ENCODE measurements at regions not wholly inside any gene's neighbourhood (a gene's known extent, or its start where the extent isn't known, plus 50 kb on each side); places are given as distances from the start of the nearest gene placed in this dataset.

DNA sequence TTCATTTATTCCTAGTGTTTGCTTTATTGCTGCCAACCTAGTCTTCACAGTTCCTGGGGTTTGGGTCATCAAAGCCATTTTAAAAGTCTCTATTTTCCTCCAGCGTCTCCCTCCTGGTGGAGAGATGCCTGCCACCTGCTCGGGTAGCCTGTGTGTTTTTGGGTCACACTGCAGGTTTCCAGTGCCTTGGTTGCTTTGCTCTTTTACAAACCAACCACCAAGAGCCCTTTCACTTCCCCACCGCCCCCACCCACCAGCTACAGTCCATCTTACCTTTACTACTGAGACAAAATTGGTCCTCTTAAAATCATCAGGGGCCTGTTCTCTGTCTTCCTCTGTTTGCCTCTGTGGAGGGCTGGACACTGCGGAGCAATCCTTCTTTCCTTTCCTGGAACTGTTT is 280.5 kb upstream of the GATB start:
- no peak overlapping the region for H3K27ac ChIP-seq (ENCODE audit: extremely low read depth, low read depth, low read length)
- no peaks in the 10 kb centered on the region for H3K4me1 ChIP-seq (ENCODE audit: control insufficient read depth, insufficient read depth, low read length)
- no peak for TF ChIP-seq ZNF555 (tag by site-specific recombination; conservative IDR thresholded peaks at IDR 0.05)
- TF ChIP-seq, protein P1, sequence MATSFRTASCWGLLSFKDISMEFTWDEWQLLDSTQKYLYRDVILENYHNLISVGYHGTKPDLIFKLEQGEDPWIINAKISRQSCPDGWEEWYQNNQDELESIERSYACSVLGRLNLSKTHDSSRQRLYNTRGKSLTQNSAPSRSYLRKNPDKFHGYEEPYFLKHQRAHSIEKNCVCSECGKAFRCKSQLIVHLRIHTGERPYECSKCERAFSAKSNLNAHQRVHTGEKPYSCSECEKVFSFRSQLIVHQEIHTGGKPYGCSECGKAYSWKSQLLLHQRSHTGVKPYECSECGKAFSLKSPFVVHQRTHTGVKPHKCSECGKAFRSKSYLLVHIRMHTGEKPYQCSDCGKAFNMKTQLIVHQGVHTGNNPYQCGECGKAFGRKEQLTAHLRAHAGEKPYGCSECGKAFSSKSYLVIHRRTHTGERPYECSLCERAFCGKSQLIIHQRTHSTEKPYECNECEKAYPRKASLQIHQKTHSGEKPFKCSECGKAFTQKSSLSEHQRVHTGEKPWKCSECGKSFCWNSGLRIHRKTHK (tag by site-specific recombination; IDR thresholded peaks at IDR 0.05), result no peak
- no peak for TF ChIP-seq ZNF133 (tag by site-specific recombination; IDR thresholded peaks at IDR 0.05)
- no peak for TF ChIP-seq SCRT1 (tag by site-specific recombination; IDR thresholded peaks at IDR 0.05; ENCODE audit: borderline replicate concordance)
- TF ChIP-seq ZNF830 (tag by site-specific recombination; IDR thresholded peaks at IDR 0.05; ENCODE audit: low read depth), result no peak
- ChIA-PET POLR2A (no interaction called here), CTCF (no interaction called here)
- no peaks in the 10 kb centered on the region for H3K9me3 ChIP-seq (ENCODE audit: control insufficient read depth, insufficient read depth, low read depth, low read length)
- no peak overlapping the region for H3K4me3 ChIP-seq (ENCODE audit: low read depth, low read length)
- H3K36me3 ChIP-seq (ENCODE audit: control insufficient read depth in 2 of 2, insufficient read depth in 1 of 2, low read length in 2 of 2), result no peaks in the 10 kb centered on the region

DNA sequence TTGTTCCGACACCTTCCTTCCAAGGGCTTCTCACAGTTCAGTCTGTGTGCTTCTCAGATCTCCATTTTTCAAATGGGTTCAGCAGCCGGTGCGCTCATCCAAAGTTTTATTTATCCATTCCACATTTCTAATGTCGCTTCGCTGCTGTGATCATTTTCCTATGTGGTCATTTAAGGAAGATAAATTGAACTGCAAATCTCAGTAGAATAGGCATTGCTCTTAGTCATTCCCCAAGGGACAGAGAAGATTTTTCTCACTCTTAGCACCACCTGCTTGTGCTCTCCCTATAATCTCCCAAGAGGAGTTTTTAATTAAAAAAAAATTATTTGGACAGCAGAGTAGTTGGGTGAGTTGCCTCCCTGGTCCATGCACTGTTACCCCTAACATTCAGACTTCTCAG is 278.9 kb upstream of the GATB start:
- ChIA-PET CTCF (no interaction called here), POLR2A (no interaction called here)
- H3K4me3 ChIP-seq (ENCODE audit: low read depth, low read length), result no peak overlapping the region
- no peak overlapping the region for H3K27ac ChIP-seq (ENCODE audit: extremely low read depth, low read depth, low read length)
- H3K9me3 ChIP-seq (ENCODE audit: control insufficient read depth, insufficient read depth, low read depth, low read length), result no peaks in the 10 kb centered on the region
- H3K4me1 ChIP-seq (ENCODE audit: control insufficient read depth, insufficient read depth, low read length), result no peaks in the 10 kb centered on the region
- no peaks in the 10 kb centered on the region for H3K36me3 ChIP-seq (ENCODE audit: control insufficient read depth in 2 of 2, insufficient read depth in 1 of 2, low read length in 2 of 2)
- no peak for TF ChIP-seq ZNF830 (tag by site-specific recombination; IDR thresholded peaks at IDR 0.05; ENCODE audit: low read depth)
- no peak for TF ChIP-seq ZSCAN30 (tag by site-specific recombination; IDR thresholded peaks at IDR 0.05)
- TF ChIP-seq ZNF133 (tag by site-specific recombination; IDR thresholded peaks at IDR 0.05), result no peak
- no peak for TF ChIP-seq ZNF48 (tag by site-specific recombination; IDR thresholded peaks at IDR 0.05)
- no peak for TF ChIP-seq ZNF23 (tag by site-specific recombination; IDR thresholded peaks at IDR 0.05; ENCODE audit: borderline replicate concordance)
- TF ChIP-seq, protein P2, sequence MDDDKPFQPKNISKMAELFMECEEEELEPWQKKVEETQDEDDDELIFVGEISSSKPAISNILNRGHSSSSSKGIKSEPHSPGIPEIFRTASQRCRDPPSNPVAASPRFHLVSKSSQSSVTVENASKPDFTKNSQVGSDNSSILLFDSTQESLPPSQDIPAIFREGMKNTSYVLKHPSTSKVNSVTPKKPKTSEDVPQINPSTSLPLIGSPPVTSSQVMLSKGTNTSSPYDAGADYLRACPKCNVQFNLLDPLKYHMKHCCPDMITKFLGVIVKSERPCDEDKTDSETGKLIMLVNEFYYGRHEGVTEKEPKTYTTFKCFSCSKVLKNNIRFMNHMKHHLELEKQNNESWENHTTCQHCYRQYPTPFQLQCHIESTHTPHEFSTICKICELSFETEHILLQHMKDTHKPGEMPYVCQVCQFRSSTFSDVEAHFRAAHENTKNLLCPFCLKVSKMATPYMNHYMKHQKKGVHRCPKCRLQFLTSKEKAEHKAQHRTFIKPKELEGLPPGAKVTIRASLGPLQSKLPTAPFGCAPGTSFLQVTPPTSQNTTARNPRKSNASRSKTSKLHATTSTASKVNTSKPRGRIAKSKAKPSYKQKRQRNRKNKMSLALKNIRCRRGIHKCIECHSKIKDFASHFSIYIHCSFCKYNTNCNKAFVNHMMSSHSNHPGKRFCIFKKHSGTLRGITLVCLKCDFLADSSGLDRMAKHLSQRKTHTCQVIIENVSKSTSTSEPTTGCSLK (tag by site-specific recombination; IDR thresholded peaks at IDR 0.05), result no peak
- TF ChIP-seq ZBTB21 (tag by site-specific recombination; IDR thresholded peaks at IDR 0.05), result no peak
- no peak for TF ChIP-seq ZNF560 (tag by site-specific recombination; IDR thresholded peaks at IDR 0.05; ENCODE audit: borderline replicate concordance)

DNA sequence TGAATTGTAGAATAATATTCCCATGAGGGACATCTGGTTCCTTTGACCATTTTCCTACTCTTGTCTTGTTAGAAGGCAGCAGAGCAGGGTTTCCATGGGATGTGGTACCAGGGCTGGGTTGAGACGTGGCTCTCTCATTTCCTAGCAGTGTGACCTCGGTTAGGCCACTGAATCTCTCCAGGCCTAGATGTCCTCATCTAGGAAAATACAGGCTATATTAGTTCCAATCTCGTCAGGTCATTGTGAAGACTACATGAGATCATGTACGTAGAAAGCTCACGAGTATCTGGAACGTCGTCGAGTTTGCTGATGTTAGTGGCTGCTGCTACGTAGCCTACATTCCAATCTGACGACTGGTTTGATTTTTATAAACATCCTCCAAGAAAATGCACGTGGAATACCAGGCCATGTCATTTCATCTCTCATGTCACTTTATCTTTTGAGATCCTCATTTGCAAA is 278.2 kb upstream of the GATB start:
- no peaks in the 10 kb centered on the region for H3K9me3 ChIP-seq (ENCODE audit: control insufficient read depth, insufficient read depth, low read depth, low read length)
- CTCF ChIA-PET, result no interaction called here
- POLR2A ChIA-PET, result no interaction called here
- TF ChIP-seq ZNF624 (tag by site-specific recombination; IDR thresholded peaks at IDR 0.05) (no peak), ZNF658 (tag by site-specific recombination; IDR thresholded peaks at IDR 0.05) (no peak), ZNF335 (tag by site-specific recombination; conservative IDR thresholded peaks at IDR 0.05) (no peak), GFI1B (tag by site-specific recombination; IDR thresholded peaks at IDR 0.05) (no peak), ZNF37A (tag by site-specific recombination; IDR thresholded peaks at IDR 0.05) (no peak)
- TF ChIP-seq, protein P3, sequence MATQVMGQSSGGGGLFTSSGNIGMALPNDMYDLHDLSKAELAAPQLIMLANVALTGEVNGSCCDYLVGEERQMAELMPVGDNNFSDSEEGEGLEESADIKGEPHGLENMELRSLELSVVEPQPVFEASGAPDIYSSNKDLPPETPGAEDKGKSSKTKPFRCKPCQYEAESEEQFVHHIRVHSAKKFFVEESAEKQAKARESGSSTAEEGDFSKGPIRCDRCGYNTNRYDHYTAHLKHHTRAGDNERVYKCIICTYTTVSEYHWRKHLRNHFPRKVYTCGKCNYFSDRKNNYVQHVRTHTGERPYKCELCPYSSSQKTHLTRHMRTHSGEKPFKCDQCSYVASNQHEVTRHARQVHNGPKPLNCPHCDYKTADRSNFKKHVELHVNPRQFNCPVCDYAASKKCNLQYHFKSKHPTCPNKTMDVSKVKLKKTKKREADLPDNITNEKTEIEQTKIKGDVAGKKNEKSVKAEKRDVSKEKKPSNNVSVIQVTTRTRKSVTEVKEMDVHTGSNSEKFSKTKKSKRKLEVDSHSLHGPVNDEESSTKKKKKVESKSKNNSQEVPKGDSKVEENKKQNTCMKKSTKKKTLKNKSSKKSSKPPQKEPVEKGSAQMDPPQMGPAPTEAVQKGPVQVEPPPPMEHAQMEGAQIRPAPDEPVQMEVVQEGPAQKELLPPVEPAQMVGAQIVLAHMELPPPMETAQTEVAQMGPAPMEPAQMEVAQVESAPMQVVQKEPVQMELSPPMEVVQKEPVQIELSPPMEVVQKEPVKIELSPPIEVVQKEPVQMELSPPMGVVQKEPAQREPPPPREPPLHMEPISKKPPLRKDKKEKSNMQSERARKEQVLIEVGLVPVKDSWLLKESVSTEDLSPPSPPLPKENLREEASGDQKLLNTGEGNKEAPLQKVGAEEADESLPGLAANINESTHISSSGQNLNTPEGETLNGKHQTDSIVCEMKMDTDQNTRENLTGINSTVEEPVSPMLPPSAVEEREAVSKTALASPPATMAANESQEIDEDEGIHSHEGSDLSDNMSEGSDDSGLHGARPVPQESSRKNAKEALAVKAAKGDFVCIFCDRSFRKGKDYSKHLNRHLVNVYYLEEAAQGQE (tag by site-specific recombination; IDR thresholded peaks at IDR 0.05), result no peak
- TF ChIP-seq, protein P4, sequence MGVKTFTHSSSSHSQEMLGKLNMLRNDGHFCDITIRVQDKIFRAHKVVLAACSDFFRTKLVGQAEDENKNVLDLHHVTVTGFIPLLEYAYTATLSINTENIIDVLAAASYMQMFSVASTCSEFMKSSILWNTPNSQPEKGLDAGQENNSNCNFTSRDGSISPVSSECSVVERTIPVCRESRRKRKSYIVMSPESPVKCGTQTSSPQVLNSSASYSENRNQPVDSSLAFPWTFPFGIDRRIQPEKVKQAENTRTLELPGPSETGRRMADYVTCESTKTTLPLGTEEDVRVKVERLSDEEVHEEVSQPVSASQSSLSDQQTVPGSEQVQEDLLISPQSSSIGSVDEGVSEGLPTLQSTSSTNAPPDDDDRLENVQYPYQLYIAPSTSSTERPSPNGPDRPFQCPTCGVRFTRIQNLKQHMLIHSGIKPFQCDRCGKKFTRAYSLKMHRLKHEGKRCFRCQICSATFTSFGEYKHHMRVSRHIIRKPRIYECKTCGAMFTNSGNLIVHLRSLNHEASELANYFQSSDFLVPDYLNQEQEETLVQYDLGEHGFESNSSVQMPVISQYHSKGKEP (tag by site-specific recombination; IDR thresholded peaks at IDR 0.05), result no peak
- TF ChIP-seq, protein P5, sequence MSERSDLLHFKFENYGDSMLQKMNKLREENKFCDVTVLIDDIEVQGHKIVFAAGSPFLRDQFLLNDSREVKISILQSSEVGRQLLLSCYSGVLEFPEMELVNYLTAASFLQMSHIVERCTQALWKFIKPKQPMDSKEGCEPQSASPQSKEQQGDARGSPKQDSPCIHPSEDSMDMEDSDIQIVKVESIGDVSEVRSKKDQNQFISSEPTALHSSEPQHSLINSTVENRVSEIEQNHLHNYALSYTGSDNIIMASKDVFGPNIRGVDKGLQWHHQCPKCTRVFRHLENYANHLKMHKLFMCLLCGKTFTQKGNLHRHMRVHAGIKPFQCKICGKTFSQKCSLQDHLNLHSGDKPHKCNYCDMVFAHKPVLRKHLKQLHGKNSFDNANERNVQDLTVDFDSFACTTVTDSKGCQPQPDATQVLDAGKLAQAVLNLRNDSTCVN (tag by site-specific recombination; optimal IDR thresholded peaks at IDR 0.05), result no peak

More for the DNA sequence above, 278.2 kb upstream of the GATB start:
- Histone ChIP-seq H3K4me3 (ENCODE audit: low read depth, low read length) (no peak overlapping the region), H3K4me1 (ENCODE audit: control insufficient read depth, insufficient read depth, low read length) (no peaks in the 10 kb centered on the region), H3K27ac (ENCODE audit: extremely low read depth, low read depth, low read length) (no peak overlapping the region), H3K36me3 (ENCODE audit: control insufficient read depth in 2 of 2, insufficient read depth in 1 of 2, low read length in 2 of 2) (no peaks in the 10 kb centered on the region)
